Mucosa of gallbladder (tissue), 1 donor: ENCODE measurements at regions not wholly inside any gene's neighbourhood (a gene's known extent, or its start where the extent isn't known, plus 50 kb on each side); places are given as distances from the start of the nearest gene placed in this dataset.
"Not testable (repeated sequence)": the region's sequence is repeated elsewhere in the genome, so short reads cannot be mapped to it uniquely, and the experiment has no call there.

Experiments used
- DNase-seq: peaks from one replicate; pipeline ENCODE4 v3.0.0-alpha.2; 2020; ENCODE audit warnings: low spot score
- donor health status: DM: no; HTN: no; CAD: no.

DNA sequence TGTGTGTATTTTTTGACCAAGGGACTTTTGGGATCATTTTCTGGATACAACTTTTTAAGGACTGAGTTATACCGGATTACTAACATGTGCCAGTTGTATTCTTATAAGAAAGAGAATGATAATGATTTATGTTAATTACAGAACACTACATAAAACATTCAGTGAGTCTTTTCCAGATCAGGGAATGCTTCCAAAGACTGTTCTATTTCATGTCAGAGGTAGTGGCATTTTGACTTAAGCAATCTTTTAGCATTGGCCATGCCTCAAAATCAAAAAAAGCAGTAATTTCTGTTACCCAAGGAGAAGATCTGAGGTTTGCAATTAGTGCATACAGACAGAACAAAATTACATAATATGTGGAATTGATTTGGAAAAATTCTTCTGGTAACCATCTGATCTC, 413.0 kb upstream of the CDH9 start:
- DNase-seq: no peak

DNA sequence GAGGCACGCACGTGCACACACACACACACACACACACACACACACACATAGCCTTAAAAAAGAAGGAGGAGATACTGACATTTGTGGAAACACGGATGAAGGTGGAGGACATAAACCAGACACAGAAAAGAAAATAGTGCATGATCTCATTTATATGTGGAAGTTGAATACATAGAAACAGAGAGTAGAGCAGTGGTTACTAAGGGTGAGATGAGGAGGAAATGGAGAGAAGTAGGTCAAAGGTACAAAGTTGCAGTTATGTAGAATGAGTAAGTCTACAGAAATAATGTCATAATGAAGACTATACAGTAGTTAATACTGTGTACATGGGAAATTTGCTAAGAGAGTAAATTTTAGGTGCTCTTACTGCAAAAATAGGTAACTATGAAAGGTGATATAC, 412.2 kb upstream of the CDH9 start:
- no peak for DNase-seq

DNA sequence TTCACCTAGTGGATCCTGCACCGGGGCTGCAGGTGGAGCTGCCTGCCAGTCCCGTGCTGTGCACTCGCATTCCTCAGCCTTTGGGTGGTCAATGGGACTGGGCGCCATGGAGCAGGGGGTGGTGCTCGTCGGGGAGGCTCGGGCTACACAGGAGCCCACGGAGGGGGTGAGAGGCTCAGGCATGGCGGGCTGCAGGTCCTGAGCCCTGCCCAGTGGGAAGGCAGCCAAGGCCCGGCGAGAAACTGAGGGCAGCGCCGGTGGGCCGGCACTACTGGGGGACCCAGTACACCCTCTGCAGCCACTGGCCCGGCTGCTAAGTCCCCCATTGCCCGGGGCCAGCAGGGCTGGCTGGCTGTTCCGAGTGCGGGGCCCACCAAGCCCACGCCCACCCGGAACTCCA, 401.0 kb upstream of the CDH9 start:
- not testable (repeated sequence) for DNase-seq

DNA sequence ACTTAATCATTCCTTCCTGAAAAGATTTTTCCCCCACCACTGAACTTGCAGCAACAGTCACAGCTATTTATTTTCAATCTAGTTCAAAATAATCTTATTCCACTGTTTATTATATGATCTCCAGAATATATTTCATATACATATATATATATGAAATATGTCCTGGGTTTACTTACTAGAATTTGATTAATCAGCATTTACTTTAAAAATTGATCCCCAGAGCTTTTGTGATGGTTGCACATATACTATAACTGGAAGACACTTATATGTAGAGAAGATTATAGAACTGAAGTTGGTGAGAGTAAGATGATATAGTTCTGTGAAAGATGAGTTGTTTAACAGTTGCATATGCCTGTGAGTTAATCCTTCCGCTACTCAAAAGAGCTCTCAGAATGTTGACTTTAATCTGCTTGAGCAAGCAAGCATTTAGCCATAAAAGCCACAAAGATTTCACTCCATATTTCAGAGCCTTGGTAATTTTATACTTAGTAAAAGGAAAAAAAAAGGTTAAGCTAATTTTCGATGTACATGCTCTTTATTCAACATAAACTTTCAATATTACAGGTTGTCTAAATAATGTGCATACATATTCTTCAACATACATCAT, 399.3 kb upstream of the CDH9 start:
- no peak for DNase-seq

DNA sequence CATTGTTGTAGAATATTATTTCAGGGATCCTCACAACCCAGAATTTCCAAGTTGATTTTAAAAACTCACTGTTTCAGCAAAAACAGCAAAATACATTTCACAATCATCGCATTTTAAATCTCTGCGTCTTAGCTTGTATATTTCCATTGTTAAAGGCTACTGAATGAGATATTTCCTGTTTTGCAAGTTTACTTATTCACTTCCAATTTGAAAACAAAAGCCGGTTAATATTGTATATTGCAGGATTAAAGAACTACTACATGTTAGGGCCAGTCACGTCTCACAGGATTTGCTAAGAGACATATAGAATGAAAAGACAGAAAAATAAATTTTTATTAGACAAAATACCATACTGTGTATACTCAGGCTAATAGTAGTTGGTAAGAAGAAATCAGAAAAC, 395.9 kb upstream of the CDH9 start:
- no peak for DNase-seq

DNA sequence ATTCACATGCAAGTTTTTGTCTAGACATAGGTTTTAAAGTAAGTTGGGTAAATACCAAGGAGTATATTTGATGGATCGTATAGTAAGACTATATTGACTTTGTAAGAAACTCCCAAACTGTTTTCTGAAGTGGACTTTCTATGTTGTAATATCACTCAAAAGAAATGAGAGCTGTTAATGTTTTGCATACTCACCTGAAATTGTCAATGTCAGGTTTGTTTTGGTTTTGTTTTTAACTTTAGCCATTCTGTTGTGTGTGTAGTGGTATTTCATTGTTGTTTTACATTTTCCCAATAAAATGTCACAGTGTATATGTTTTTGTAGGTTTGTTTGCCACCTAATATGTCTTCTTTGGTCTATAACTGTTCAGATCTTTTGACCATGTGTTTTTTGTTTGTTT, 375.7 kb upstream of the CDH9 start:
- DNase-seq: no peak

DNA sequence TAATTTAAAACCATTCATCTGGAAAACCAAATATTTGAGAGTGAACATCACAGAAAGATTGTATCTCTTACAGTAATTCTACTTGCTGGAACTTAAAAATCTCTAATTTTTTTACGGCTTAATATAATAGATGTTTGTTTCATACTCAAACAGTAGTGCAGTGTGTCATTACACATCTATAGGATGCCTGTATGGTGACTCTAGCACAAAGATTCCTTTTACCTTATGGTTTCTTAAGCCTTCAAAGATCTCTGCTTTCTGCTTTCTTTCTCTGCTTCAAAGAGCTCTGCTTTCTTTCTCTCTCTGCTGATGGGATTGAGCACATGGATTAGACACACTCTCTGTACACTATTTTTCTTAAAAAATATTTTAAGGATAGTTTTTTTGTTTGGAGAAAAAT, 374.0 kb upstream of the CDH9 start:
- DNase-seq: no peak

DNA sequence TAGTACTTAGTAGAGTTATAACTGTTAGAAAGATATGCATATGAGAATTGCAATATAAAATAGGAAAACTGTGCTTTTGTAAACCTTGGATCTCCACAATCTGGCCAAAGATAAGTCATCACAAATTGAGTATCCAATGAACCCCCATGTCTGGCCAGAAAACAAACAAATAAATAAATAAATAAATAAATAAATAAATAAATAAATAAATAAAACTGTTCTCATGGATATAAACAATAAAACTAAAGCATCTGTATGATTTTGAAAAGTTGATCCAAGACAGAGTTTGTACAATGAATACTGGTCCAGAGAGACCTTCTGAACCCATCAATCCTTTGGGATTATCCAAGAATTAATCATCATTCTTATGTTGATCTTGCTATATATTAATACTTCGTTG, 367.6 kb upstream of the CDH9 start:
- DNase-seq: no peak

DNA sequence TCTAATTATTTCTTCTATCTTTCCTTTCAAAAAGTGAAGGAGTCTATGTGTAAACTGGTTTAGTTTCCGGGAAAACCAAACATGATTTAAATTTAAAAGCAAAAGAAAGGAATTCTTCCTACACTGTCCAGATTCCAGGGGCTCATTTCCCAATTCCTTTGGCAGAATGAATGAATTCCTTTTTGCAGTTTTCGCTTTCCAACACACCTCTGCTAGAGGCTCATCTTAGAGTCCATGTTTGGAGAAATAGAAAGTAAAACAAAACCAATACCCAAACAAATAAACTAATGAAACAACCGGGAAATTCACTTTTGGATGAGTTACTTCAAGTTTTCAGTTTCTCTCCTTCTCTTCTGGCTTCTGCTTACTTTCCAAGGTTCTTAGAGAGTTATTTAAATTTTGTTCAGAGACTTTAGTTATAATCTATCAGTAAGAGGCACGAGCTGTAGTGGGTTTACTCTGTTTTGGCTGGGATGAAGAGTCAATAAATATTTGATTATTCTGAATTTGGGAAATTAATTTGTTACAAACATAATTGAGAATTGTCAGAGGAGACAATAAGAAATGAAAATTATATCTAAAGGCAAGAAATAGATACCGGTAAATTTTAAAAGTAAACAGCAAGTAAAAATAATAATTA, 365.0 kb upstream of the CDH9 start:
- DNase-seq: no peak

DNA sequence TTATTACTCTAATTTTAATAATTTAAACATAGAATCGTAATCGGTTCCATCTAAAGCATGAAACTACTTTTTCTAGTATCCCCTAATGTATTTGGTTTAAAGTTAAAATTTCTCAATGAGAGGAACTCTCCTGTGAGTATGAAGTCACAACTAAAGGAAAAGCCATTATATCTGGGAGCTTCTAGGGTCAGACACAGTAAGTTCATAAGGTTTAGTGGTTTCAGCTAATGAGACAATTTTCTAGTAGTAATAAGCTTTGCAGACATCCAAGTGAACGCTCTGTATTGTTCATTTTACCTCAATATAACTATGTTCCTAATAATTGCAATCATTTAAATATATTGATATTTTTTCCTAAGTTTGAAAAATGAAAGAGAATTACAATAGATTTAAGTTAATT, 364.4 kb upstream of the CDH9 start:
- no peak for DNase-seq

DNA sequence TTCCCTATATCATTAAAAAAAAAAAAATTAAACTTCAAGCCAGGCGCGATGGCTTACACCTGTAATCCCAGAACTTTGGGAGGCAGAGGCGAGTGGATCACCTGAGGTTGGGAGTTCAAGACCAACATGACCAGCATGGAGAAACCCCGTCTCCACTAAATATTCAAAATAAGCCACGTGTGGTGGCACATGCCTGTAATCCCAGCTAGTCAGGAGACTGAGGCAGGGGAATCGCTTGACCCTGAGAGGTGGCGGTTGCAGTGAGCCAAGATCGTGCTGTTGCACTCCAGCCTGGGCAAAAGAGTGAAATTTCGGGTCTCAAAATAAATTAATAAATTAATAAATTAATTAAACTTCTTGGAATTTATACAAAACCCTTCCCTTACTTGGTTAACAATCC, 358.6 kb upstream of the CDH9 start:
- DNase-seq: no peak

DNA sequence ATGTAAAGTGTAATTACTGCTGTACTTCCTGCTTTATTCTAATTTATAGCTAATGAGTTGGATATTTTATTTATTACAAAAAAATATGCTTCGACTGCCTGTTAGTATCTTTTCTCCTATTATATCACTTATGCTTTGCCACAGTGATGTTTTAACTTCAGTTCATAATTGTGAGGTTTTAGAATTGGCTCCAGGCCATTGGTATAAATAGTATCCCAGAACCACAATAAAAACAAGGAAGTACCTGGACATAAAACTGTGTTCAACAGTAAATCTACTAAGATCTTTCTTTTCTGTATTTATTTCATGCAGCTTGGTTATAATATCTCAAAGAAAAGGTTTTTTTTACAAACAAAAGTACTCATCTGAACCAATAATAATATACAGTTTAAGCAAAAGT, 354.3 kb upstream of the CDH9 start:
- no peak for DNase-seq

DNA sequence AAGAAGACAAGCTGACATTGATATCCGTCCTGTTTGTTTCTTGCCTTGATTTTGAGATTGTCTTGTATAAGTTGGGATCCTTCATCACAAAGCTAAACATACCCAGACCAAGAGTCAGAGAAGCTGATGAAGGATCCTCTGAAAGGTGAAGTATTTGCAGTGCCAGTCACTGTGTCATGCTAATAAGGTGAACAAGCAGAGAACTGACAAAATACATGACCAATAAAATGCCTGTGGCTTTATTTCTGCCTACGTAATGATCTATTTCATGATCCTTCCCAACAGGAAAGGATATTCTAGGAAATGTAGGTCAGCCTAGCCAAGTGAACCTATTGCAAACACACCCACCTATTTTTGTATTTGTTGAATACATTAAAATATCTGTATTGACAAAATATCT, 351.3 kb upstream of the CDH9 start:
- no peak for DNase-seq

DNA sequence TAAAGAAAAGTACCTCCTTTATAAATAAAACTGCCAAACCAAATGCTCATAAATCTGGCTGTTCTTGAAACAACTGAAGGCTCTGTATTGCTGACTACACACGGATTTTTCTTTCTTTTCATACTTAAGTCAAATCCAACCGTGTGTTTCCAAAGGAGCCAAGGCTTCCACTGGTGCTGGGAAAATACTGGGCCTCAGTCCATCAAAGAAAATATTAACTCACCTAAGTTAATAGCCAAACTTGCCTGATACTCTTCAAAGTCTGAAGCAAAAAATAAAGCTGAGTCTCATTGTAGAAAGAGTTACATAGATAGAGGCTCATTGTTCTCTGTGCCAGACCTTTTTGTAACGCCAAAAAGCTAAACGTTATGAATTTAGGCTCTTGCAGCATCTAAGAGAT, 350.4 kb upstream of the CDH9 start:
- DNase-seq: no peak

DNA sequence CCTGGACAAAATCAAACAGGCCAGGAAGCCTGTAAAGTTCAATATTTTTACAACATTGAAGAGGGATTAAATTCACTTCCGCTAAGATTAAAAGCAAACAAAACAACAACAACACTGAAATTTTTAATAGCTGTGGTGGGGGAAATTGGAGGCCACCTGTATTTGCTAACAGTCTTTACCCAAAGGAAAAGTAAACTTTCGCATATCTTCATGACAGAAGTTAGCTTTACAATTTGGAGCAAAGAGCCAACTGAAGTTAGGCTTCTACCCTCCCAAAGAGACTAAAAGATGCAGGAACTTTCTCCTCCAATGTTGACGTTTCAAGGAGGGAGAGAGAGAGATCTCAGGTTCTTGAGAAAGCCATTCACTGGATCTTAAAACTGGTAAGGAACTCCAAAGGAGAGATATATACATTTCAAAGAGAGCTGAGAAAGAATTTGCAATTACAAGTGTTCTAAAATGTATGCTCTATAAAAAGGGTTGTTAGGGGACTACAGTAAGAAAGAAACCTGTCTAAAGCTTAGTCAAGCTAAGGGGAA, 349.2 kb upstream of the CDH9 start:
- DNase-seq: no peak

DNA sequence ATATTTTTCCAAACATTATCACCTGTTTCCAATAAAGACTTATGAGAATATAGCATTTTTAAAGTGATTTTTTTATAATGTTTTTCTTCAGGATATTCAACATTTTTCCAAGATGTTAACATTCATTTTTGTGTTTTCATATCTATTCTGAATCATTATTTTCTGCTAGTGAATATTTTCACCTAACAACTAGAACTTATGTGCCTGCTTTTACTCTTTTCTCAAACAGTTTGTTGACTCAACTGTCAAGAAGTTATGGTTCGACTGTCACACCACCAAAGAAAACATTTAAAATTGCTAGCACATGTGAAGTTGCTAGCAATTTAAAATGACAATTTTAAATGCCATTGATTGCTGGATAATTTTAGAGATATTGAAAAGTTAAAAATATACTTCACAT, 343.3 kb upstream of the CDH9 start:
- DNase-seq: no peak

DNA sequence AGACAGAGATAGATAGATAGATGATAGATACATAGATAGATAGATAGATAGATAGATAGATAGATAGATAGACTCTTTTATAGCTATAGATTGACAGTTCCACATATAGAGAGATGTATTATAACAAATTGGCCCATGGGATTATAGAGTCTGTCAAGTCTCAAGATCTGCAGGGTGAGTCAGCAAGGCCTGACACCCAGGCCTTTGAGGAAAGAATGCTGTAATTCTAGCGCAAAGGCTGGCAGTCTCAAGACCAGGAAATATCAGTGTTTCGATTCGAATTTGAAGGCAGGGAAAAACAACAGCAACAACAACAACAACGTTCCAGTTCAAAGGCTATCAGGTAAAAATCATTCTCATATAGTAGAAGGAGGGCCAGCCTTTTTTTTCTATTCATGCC, 339.2 kb upstream of the CDH9 start:
- no peak for DNase-seq

DNA sequence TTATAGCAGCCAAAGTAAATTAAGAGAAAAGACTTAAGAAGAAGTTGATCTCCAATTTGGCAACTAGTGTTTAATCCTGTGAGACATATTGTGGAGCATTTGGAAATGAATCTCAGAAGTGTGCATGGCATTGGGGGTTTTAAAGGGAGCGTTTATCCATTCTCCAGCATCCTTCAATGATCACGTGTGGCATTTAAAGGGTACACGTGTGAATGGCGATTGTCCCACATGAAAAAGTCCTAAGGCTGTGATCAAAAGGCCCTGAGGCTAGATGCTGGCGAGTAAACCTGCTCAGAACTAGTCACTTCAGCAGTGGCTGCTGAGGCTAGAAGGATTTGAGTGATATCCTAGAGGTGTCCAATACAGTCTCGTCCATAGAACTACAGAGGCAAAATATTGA, 315.6 kb upstream of the CDH9 start:
- DNase-seq: no peak

DNA sequence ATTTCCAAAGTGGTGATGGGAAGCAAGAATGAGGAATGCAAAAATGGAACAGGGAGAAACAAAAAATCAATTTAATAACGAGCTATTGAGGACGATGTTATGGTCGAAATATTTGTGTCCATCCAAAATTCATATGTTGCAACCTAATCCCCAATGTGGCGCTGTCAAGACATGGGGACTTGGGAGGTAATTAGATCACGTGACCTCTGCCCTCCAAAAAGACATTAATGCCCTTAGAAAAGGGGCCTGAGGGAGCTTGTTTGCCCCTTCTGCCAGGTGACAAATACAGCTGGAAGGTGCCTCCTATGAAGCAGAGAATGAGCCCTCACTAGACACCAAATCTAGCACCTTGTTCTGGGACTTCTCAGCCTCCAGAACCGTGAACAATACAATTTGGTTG, 315.2 kb upstream of the CDH9 start:
- no peak for DNase-seq

DNA sequence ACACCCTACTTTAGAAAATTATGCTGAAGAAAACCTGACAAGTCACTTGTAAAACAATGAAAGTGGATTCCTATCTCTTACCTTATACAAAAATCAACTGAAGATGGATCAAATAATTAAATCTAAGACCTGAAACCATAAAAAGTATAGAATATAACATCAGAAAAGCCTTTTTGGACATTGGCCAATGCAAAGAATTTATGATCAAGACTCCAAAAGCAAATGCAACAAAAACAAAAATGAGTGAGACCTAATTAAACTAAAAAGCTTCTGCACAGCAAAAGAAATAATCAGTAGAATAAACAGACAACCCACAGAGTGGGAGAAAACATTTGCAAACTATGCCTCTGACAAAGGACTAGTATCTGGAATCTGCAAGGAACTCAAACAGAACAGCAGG, 303.0 kb upstream of the CDH9 start:
- DNase-seq: no peak

DNA sequence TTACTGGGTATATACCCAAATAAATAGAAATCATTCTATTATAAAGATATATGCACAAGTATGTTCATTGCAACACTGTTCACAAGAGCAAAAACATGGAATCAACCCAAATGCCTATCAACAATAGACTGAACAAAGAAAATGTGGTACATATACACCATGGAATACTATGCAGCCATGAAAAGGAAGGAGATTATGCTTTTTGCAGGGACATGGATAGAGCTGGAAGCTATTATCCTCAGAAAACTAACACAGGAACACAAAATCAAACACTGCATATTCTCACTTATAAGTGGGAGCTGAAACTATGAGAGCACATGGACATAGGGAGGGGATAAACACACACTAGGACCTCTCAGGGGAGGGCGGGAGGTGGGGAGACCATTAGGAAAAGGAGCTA, 298.4 kb upstream of the CDH9 start:
- DNase-seq: no peak

DNA sequence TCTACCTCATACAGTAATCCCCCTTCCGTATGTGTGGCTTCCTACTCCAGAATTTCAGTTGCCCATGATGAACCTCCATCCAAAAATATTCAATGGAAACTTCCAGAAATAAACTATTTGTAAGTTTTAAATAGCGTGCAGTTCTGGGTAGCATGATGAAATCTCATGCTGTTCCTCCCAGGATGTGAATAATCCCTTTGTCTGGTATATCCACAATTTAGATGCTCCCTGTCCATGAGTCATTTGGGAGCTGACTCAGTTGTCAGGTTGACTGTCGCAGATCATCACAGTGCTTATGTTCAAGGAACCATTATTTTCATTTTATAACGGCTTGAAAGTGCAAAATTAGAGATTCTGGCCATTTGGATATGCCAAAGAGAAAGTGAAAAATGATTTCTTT, 290.1 kb upstream of the CDH9 start:
- DNase-seq: no peak

DNA sequence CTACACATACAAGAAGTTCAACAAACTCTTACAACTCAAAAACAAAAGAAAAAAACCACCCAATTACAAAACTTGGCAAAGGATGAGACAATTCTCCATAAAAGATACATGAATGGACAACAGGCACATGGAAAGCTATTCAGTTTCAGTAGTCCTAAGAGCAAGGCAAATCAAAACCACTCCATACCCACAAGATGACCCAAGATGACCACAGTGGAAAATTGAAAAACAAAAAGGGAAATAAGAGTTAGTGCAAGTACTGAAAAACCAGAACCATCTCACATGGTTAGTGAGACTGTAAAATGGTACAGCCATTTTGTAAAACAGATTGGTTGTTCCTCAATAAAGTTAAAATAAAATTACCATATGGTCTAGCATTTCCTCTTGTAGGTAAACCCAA, 287.1 kb upstream of the CDH9 start:
- no peak for DNase-seq

DNA sequence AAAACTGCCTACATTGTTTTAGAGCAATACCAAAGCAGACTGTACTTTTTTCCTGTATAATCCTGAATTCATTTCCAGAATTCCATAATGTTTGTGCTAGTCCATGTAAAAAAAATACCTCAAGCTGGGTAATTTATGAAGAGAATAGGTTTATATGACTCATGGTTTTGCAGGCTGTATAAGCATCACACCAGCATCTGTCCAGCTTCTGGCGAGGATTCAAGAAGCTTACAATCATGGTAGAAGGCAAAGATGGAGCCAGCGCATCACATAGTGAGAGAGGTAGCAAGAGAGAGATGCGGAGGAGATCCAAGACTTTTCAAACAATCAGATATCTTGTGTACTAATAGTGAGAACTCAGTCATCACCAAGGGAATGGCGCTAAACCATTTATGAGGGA, 280.3 kb upstream of the CDH9 start:
- no peak for DNase-seq
